GM12892 (cell line): ENCODE measurements at regions not wholly inside any gene's neighbourhood (a gene's known extent, or its start where the extent isn't known, plus 50 kb on each side); places are given as distances from the start of the nearest gene placed in this dataset.
"Not testable (repeated sequence)": the region's sequence is repeated elsewhere in the genome, so short reads cannot be mapped to it uniquely, and the experiment has no call there.

Experiments
- DNase-seq: peaks from one replicate; pipeline ENCODE4 v3.0.0; 2011; ENCODE audit not compliant: insufficient read length
- FAIRE-seq: peaks from 2 replicates; lab custom pipeline; 2011; peaks lifted over from hg19 to GRCh38; lab: Jason Lieb, UNC
- POLR2A ChIP-seq: IDR thresholded peaks from 2 replicates; pipeline ENCODE4 v1.6.1; 2011; ENCODE audit warnings: low read depth, low read length, control low read depth
- POLR2AphosphoS5 ChIP-seq: IDR thresholded peaks from 2 replicates; pipeline ENCODE4 v1.6.1; 2011; ENCODE audit warnings: low read depth, low read length, control low read depth
- TAF1 ChIP-seq: IDR thresholded peaks from 2 replicates; pipeline ENCODE4 v1.6.1; 2011; ENCODE audit warnings: low read depth, mild to moderate bottlenecking, control low read depth, low read length, borderline replicate concordance

DNA sequence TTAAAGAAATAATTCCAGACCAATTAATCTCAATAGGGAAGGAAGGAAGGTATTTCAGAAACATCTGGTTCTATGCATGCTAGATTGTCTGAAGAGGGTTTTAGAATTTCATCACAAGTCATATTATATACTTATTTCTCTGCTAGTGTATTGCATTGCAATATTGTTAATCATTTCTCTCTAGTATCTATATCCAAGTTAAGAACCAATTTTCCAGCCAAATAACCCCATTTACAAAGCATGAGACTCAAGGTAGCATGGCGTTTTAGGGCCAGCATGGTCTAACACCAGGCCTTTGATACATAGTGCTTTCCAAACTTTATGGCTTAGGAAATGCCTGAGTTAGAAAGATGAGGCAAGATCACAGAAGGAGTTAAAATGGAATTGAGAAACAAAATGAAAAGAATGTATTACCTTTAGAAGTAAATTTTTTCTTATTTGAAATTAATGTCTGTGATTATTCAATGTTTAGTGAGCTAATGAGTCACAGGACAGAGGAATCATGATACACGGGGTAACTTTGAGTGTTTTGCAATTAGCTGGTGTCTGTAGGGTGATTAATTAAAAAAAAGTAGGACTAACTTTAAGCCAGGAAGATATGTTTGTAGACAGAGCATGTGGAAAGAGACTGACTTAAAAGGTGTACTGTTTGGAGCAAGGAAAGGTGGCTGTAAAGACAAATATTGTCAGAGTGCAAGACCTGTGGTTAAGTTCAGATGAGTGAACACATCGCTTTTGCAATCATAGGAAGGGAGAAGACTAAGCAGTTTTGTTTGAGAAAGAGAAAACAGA is 1006.2 kb upstream of the CITED2 start:
- FAIRE-seq (no peak), DNase-seq (no peak)
- no peak for TF ChIP-seq POLR2A
- TF ChIP-seq TAF1 = no peak
- no peak for TF ChIP-seq POLR2AphosphoS5

DNA sequence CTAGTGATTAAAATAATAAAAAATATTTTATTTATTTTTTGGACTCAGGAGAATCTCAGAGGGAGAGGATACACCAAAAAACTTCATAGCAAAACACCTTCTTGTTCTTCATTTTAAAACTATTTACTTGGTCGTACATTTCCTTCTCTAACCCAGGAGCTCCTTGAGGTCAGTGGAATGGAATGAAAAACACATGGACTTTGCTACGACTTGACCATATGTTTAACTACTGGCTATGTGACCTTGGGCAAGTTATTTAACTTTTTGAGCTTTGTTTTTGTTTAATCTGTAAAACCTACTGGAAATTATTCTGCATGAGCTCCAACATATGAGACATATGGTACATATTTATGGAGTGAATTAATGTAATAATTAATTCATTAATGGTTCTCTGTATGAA is 1005.5 kb upstream of the CITED2 start:
- DNase-seq = no peak
- TF ChIP-seq POLR2AphosphoS5 = no peak
- no peak for TF ChIP-seq POLR2A
- TF ChIP-seq TAF1 = no peak
- no peak for FAIRE-seq

DNA sequence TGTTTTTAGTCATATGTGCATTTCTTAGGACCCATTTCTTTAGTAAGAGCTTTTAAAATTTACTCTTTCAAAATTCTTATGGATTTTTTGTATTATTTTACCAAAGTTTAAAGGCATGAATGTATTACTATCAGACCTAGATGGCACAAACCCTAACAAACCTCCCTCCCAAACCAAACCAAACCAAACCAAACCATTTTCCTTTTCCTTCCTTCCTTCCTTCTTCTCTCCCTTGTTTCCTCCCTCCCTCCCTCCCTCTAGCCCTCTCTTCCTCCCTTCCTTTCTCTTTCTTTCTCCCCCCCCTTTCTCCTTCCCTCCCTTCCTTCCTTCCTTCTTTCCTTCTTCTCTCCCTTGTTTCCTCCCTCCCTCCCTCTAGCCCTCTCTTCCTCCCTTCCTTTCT is 1001.8 kb upstream of the CITED2 start:
- no peak for TF ChIP-seq POLR2A
- TF ChIP-seq TAF1 = no peak
- TF ChIP-seq POLR2AphosphoS5 = no peak
- FAIRE-seq (no peak), DNase-seq (no peak)

- not testable (repeated sequence) for FAIRE-seq
Observed at GRCh38 chr6:140373728-140374127, 999.3 kb upstream of the CITED2 start.

GRCh38 chr6:140372064-140372463 is 997.6 kb upstream of the CITED2 start:
- no peak for FAIRE-seq
- DNase-seq = no peak

More at GRCh38 chr6:140373728-140374127, 999.3 kb upstream of the CITED2 start:
- DNase-seq = not testable (repeated sequence)

GRCh38 chr6:140370976-140371870 is 996.8 kb upstream of the CITED2 start:
- TF ChIP-seq POLR2A (no peak), TAF1 (no peak), POLR2AphosphoS5 (no peak)
- FAIRE-seq (no peak), DNase-seq (no peak)

More at GRCh38 chr6:140372064-140372463, 997.6 kb upstream of the CITED2 start:
- no peak for TF ChIP-seq POLR2A
- no peak for TF ChIP-seq TAF1
- no peak for TF ChIP-seq POLR2AphosphoS5

GRCh38 chr6:140370441-140370840 is 996.0 kb upstream of the CITED2 start:
- no peak for TF ChIP-seq TAF1
- TF ChIP-seq POLR2A = no peak
- no peak for TF ChIP-seq POLR2AphosphoS5
- FAIRE-seq (no peak), DNase-seq (no peak)

GRCh38 chr6:140366991-140367390 is 992.5 kb upstream of the CITED2 start:
- no peak for FAIRE-seq
- DNase-seq = no peak
- TF ChIP-seq POLR2AphosphoS5 (no peak), TAF1 (no peak), POLR2A (no peak)

DNA sequence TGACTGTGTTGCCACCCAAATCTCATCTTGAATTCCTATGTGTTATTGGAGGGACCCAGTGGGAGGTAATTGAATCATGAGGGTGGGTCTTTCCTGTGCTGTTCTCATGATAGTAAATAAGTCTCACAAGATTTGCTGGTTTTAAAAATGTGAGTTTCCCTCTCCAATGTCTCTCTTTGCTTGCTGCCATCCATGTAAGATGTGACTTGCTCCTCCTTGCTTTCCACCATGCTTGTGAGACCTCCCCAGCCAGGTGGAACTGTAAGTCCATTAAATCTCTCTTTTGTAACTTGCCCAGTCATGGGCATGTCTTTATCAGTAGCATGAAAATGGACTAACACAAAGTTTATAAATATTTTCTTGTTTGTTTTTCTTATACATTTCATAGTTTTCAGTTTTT is 990.5 kb upstream of the CITED2 start:
- TF ChIP-seq POLR2AphosphoS5 (no peak), POLR2A (no peak), TAF1 (no peak)
- DNase-seq = no peak
- FAIRE-seq = no peak

- TF ChIP-seq POLR2A (no peak), POLR2AphosphoS5 (no peak), TAF1 (no peak)
- no peak for FAIRE-seq
- no peak for DNase-seq
Observed at GRCh38 chr6:140360651-140361050, 986.2 kb upstream of the CITED2 start.

DNA sequence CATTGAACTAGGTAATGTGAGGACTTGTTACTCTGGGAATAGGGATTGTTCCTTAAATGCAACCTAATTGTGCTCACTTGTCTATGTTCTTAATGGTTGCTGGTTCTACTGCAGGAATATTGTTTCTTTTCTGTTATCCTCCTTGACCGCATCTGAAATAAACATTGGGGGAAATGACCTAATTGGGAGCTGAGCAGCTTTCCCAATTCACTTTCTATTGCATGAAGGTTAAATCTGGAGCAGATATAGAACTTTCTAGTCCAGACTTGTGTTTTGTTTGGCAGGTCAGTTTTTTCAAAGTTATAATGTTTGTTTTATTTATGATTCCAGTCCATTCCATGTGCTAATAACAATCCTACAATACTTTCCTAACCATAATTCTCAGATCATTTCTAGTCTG is 981.0 kb upstream of the CITED2 start:
- FAIRE-seq (no peak), DNase-seq (no peak)
- TF ChIP-seq POLR2A = no peak
- no peak for TF ChIP-seq POLR2AphosphoS5
- TF ChIP-seq TAF1 = no peak

DNA sequence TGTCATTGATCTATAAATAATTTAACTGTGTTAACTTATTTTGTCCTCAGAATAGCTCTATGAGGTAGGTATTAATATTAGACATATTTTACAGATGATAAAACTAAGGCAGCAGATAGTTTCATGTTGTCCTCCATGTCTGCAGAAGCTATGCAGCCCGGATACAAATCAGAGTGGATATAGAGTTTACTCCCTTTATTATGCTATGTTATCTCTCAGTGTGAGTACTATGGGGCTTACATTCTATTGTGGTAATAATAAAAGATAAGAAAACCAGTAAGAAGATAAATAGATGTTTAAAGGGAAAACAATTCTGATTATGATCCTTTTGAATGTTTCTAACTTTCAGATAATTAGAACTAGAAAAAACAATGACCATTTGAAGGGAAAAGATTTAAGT is 979.8 kb upstream of the CITED2 start:
- DNase-seq = no peak
- TF ChIP-seq POLR2A (no peak), POLR2AphosphoS5 (no peak), TAF1 (no peak)
- FAIRE-seq = no peak
